Loucy (cell line): ENCODE measurements at regions not wholly inside any gene's neighbourhood (a gene's known extent, or its start where the extent isn't known, plus 50 kb on each side); places are given as distances from the start of the nearest gene placed in this dataset.

Source experiments
- EZH2phosphoT487 ChIP-seq: fragments of 200-600 bp; IDR thresholded peaks from 2 replicates; pipeline ENCODE4 v1.6.1; 2018; ENCODE audit warnings: antibody characterized with exemption, mild to moderate bottlenecking, moderate library complexity, borderline replicate concordance
- TF ChIP-seq, protein P1 (sequence below): fragments of 200-600 bp; sonication (generic); conservative IDR thresholded peaks from 2 replicates; pipeline ENCODE4 v1.5.1; 2014; ENCODE audit warnings: mild to moderate bottlenecking, antibody characterized with exemption, low read length

DNA sequence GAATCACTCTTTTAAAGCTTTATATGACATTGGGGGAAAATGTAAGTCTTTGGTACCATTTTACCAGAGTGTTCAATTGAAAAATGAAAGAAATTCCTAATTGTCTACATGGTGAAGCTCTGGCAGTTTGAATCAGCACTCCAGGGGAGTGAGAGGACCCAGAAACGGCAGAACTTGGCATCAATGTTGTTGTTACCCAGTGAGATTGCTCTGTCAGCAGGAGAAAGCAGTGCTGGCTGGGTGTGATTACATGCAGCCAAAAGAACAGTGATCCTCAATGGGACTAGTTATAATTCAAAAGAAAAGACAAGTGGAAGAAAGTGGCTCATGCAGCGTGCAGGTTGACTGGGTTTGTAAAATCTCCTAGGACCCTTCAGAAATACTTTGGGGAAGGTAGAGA lies 206.4 kb downstream of the PTPRC start:
- TF ChIP-seq, protein P1, sequence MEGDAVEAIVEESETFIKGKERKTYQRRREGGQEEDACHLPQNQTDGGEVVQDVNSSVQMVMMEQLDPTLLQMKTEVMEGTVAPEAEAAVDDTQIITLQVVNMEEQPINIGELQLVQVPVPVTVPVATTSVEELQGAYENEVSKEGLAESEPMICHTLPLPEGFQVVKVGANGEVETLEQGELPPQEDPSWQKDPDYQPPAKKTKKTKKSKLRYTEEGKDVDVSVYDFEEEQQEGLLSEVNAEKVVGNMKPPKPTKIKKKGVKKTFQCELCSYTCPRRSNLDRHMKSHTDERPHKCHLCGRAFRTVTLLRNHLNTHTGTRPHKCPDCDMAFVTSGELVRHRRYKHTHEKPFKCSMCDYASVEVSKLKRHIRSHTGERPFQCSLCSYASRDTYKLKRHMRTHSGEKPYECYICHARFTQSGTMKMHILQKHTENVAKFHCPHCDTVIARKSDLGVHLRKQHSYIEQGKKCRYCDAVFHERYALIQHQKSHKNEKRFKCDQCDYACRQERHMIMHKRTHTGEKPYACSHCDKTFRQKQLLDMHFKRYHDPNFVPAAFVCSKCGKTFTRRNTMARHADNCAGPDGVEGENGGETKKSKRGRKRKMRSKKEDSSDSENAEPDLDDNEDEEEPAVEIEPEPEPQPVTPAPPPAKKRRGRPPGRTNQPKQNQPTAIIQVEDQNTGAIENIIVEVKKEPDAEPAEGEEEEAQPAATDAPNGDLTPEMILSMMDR = no peak
- no peak for TF ChIP-seq EZH2phosphoT487
